GM12878 (cell line): ENCODE measurements at regions not wholly inside any gene's neighbourhood (a gene's known extent, or its start where the extent isn't known, plus 50 kb on each side); places are given as distances from the start of the nearest gene placed in this dataset.

Experiments used
- ATF7 ChIP-seq: fragments of 450-650 bp; IDR thresholded peaks from 2 replicates; pipeline ENCODE4 v1.6.1; 2016; ENCODE audit warnings: low read depth, mild to moderate bottlenecking
- CHD4 ChIP-seq: fragments of 200-600 bp; sonication (generic); IDR thresholded peaks from 2 replicates; pipeline ENCODE4 v1.6.1; 2016; ENCODE audit warnings: mild to moderate bottlenecking
- CTCF ChIP-seq, 3 experiments: IDR thresholded peaks in 2 of 3; conservative IDR thresholded peaks in 1 of 3; 2 replicates each; pipeline ENCODE4 v1.5.1; 2011; ENCODE audit warnings: low read depth in 3 of 3, low read length in 3 of 3, mild to moderate bottlenecking in 3 of 3, control low read depth in 2 of 3, moderate library complexity in 2 of 3, inconsistent platforms in 1 of 3, mixed read lengths in 1 of 3; ENCODE audit not compliant: control insufficient read depth in 2 of 3, insufficient read depth in 1 of 3; ENCODE audit errors: extremely low read depth in 1 of 3
- GABPA ChIP-seq: IDR thresholded peaks from 2 replicates; pipeline ENCODE4 v1.6.1; 2014; ENCODE audit warnings: antibody characterized with exemption, low read depth, mild to moderate bottlenecking, inconsistent platforms
- HDGF ChIP-seq: fragments of 450-650 bp; IDR thresholded peaks from 2 replicates; pipeline ENCODE4 v1.6.1; 2016; ENCODE audit warnings: antibody characterized with exemption
- MTA2 ChIP-seq: fragments of 450-650 bp; IDR thresholded peaks from 2 replicates; pipeline ENCODE4 v1.6.1; 2016; ENCODE audit warnings: low read depth, mild to moderate bottlenecking, moderate library complexity
- POLR2A ChIP-seq: IDR thresholded peaks from 2 replicates; pipeline ENCODE4 v1.6.1; 2011; ENCODE audit warnings: low read depth, mild to moderate bottlenecking, low read length
- POLR2AphosphoS5 ChIP-seq: IDR thresholded peaks from 2 replicates; pipeline ENCODE4 v1.6.1; 2011; ENCODE audit warnings: mild to moderate bottlenecking, low read length, inconsistent platforms
- TCF7 ChIP-seq: IDR thresholded peaks from 2 replicates; pipeline ENCODE4 v1.6.1; 2014; ENCODE audit warnings: antibody characterized with exemption, borderline replicate concordance
- TF ChIP-seq, protein P1 (sequence below): IDR thresholded peaks from 2 replicates; pipeline ENCODE4 v1.6.1; 2011; ENCODE audit warnings: low read depth, mild to moderate bottlenecking, low read length, moderate library complexity, borderline replicate concordance; ENCODE audit errors: extremely low read depth

GRCh38 chr2:12624384-12624783, 92.4 kb upstream of the TRIB2 start:
- no peak for TF ChIP-seq CHD4
- TF ChIP-seq, protein P1, sequence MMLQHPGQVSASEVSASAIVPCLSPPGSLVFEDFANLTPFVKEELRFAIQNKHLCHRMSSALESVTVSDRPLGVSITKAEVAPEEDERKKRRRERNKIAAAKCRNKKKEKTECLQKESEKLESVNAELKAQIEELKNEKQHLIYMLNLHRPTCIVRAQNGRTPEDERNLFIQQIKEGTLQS = no peak
- TF ChIP-seq POLR2AphosphoS5 = no peak
- TF ChIP-seq HDGF = no peak
- TF ChIP-seq CTCF (IDR thresholded peaks at IDR 0.05 in 2 of 3, conservative IDR thresholded peaks at IDR 0.05 in 1 of 3; ENCODE audit: control insufficient read depth in 2 of 3, extremely low read depth in 1 of 3, insufficient read depth in 1 of 3, low read depth in 3 of 3, low read length in 3 of 3) = no peak
- no peak for TF ChIP-seq GABPA
- no peak for TF ChIP-seq TCF7
- TF ChIP-seq POLR2A = no peak
- no peak for TF ChIP-seq MTA2
- TF ChIP-seq ATF7 = no peak
